HepG2 (cell line): ENCODE measurements at regions not wholly inside any gene's neighbourhood (a gene's known extent, or its start where the extent isn't known, plus 50 kb on each side); places are given as distances from the start of the nearest gene placed in this dataset.

Experiments
- ATAC-seq: fragments of 200-7000 bp; cut with Tn5 transposase; 3 replicates; pipeline ENCODE4 v1.9.1; 2020; ENCODE audit warnings: mild to moderate bottlenecking, moderate library complexity
- BruUV-seq: library from RNA; stranded (reverse); fragments of 400-500 nt; replicated peaks from 2 replicates; lab custom pipeline; 2021; lab: Mats Ljungman, UMichigan
- CTCF ChIA-PET: fragments of 300-600 bp; formaldehyde crosslinking; extraction: SDS; loops from one replicate; lab custom pipeline; 2021; ENCODE audit warnings: low total read pairs, inconsistent platforms, low intra/inter-chr PET ratio; lab: Yijun Ruan, JAX
- POLR2A ChIA-PET: fragments of 350-600 bp; sonication (Branson Sonifier 250); formaldehyde crosslinking; loops from one replicate; lab custom pipeline; 2020; ENCODE audit warnings: antibody characterized with exemption, inconsistent platforms; lab: Yijun Ruan, JAX
- DNase-seq: peaks from one replicate; pipeline ENCODE4 v3.0.0-alpha.2; 2015; ENCODE audit warnings: low spot score
- FAIRE-seq: peaks from 3 replicates; lab custom pipeline; 2011; peaks lifted over from hg19 to GRCh38; lab: Jason Lieb, UNC
- H2AFZ ChIP-seq: one replicate; pipeline ENCODE4 v1.6.1; 2011; ENCODE audit warnings: low read length, inconsistent platforms
- H3K27ac ChIP-seq: fragments of 300-600 bp; 3 replicates; pipeline ENCODE4 v1.8.0; 2011; ENCODE audit warnings: mixed run types, mild to moderate bottlenecking, mixed read lengths, low read length, inconsistent platforms; ENCODE audit not compliant: insufficient read depth; ENCODE audit errors: extremely low read length
- H3K27me3 ChIP-seq, 2 experiments: fragments of 200-600 bp in 1 of 2; 2 replicates in 1 of 2; 3 replicates in 1 of 2; pipeline versions ENCODE4 v1.6.0 to v1.8.0; 2011; ENCODE audit warnings: low read length in 2 of 2, mild to moderate bottlenecking in 2 of 2, moderate library complexity in 2 of 2, inconsistent platforms in 1 of 2; ENCODE audit not compliant: insufficient read depth in 2 of 2, control insufficient read depth in 1 of 2
- H3K36me3 ChIP-seq, 2 experiments: fragments of 200-600 bp in 1 of 2; replicated peaks in 1 of 2; 2 replicates in 1 of 2; 3 replicates in 1 of 2; pipeline versions ENCODE4 v1.5.1 to v1.8.0; 2011; ENCODE audit warnings: low read length in 2 of 2, inconsistent platforms in 1 of 2; ENCODE audit not compliant: insufficient read depth in 2 of 2, control insufficient read depth in 1 of 2
- H3K4me1 ChIP-seq: 2 replicates; pipeline ENCODE4 v1.5.1; 2012; ENCODE audit warnings: low read length, inconsistent platforms; ENCODE audit not compliant: insufficient read depth
- H3K4me2 ChIP-seq: 2 replicates; pipeline ENCODE4 v1.6.0; 2011; ENCODE audit warnings: low read depth, low read length, inconsistent platforms
- H3K4me3 ChIP-seq, 3 experiments: fragments of 200-600 bp in 1 of 3; sonication (generic), shearing (Covaris generic) in 1 of 3; replicated peaks in 1 of 3; 2 replicates each; pipeline ENCODE4 v1.5.1; 2011 to 2016; ENCODE audit warnings: low read length in 3 of 3, inconsistent platforms in 2 of 3, low read depth in 2 of 3, mild to moderate bottlenecking in 2 of 3, control low read depth in 1 of 3, mixed read lengths in 1 of 3; ENCODE audit not compliant: insufficient read depth in 1 of 3
- H3K79me2 ChIP-seq: one replicate; pipeline ENCODE4 v1.6.1; 2011; ENCODE audit warnings: low read length, inconsistent platforms; ENCODE audit not compliant: insufficient read depth
- H3K9ac ChIP-seq: 2 replicates; pipeline ENCODE4 v1.6.0; 2011; ENCODE audit warnings: mild to moderate bottlenecking, low read depth, low read length, inconsistent platforms; ENCODE audit not compliant: insufficient read depth
- H3K9me3 ChIP-seq: 2 replicates; pipeline ENCODE4 v1.5.1; 2012; ENCODE audit warnings: mild to moderate bottlenecking, low read length
- H4K20me1 ChIP-seq: 2 replicates; pipeline ENCODE4 v1.6.0; 2011; ENCODE audit warnings: inconsistent platforms, mild to moderate bottlenecking, low read length, moderate library complexity; ENCODE audit not compliant: insufficient read depth
- FOSL2 ChIP-seq: sonication (generic); formaldehyde crosslinking; IDR thresholded peaks from 2 replicates; pipeline ENCODE4 v1.4.0; 2020; ENCODE audit warnings: missing genetic modification reagents
- RELA ChIP-seq: sonication (generic); formaldehyde crosslinking; IDR thresholded peaks from 2 replicates; pipeline ENCODE4 v1.4.0; 2020; ENCODE audit warnings: missing genetic modification reagents
- SKIL ChIP-seq: sonication (generic); formaldehyde crosslinking; IDR thresholded peaks from 2 replicates; pipeline ENCODE4 v1.8.0; 2022; ENCODE audit warnings: missing genetic modification reagents, mild to moderate bottlenecking, moderate library complexity, borderline replicate concordance
- TFAP4 ChIP-seq: sonication (generic); IDR thresholded peaks from 2 replicates; pipeline ENCODE4 v1.6.1; 2016; ENCODE audit warnings: low read depth, borderline replicate concordance
- YY1 ChIP-seq: IDR thresholded peaks from 2 replicates; pipeline ENCODE4 v1.6.1; 2011; ENCODE audit warnings: low read length, low read depth, moderate library complexity, mild to moderate bottlenecking; ENCODE audit not compliant: insufficient read depth, insufficient replicate concordance
- ZFP36L1 ChIP-seq: sonication (generic); formaldehyde crosslinking; IDR thresholded peaks from 2 replicates; pipeline ENCODE4 v1.8.0; 2022; ENCODE audit warnings: mild to moderate bottlenecking, missing genetic modification reagents, moderate library complexity
- ZNF326 ChIP-seq: sonication (generic); formaldehyde crosslinking; IDR thresholded peaks from 2 replicates; pipeline ENCODE4 v1.4.0; 2020; ENCODE audit warnings: missing genetic modification reagents, borderline replicate concordance
- ZNF431 ChIP-seq: sonication (generic); formaldehyde crosslinking; IDR thresholded peaks from 2 replicates; pipeline ENCODE4 v1.9.0; 2022; ENCODE audit warnings: missing genetic modification reagents, low read depth, mild to moderate bottlenecking, borderline replicate concordance
- ZNF781 ChIP-seq: sonication (generic); formaldehyde crosslinking; IDR thresholded peaks from 2 replicates; pipeline ENCODE4 v1.5.1; 2020; ENCODE audit warnings: borderline replicate concordance, mild to moderate bottlenecking, missing genetic modification reagents; ENCODE audit errors: not compliant biosample characterization
- WGBS: methylation state at CpG from one replicate; pipeline ENCODE4 v1.1.6; 2017; ENCODE audit warnings: low lambda C conversion rate; 5-methylcytosine and 5-hydroxymethylcytosine counted together
- in situ Hi-C: cut with HindIII; loops from 2 replicates; pipeline ENCODE4 v1.10.0; 2017; ENCODE audit warnings: low pct_unique_long_range_greater_than_20kb; ENCODE audit not compliant: extremely low pct_ligation_motif_present
- intact Hi-C: fragments of 100-400 bp; cut with micrococcal nuclease; formaldehyde crosslinking; loops from one replicate; pipeline ENCODE4 v1.10.0; 2022; ENCODE audit not compliant: unreplicated experiment
- TF ChIP-seq, protein P1 (sequence below): sonication (generic); formaldehyde crosslinking; IDR thresholded peaks from 2 replicates; pipeline ENCODE4 v1.5.0; 2020; ENCODE audit warnings: missing genetic modification reagents, mild to moderate bottlenecking, borderline replicate concordance

DNA sequence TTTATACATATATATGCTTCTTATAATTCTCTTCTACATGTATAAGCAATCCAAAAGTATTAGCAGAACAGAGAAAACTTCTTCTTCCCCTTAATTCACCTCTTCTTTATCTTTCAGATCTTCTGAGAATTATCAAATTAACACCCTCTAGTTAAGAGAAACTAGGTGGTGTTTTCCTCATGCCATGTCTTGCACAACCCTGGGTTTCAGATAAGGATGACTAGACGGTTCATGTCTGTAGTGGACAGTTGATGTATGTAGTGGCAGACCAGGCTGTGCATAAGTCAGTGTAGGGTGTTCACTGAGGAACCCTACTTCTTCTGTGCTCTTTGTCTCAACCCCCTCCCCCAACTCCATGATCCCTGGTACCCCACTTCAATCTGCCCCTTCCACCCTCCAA lies 187.3 kb downstream of the SAMD5 start:
- BruUV-seq: no TSS peak
- Histone ChIP-seq H3K27me3 (no peaks in the 10 kb centered on the region), H3K27ac (no peak overlapping the region), H4K20me1 (no peaks in the 10 kb centered on the region), H3K36me3 (no peaks in the 10 kb centered on the region), H3K4me3 (no peak overlapping the region), H3K4me2 (no peak overlapping the region), H3K9ac (no peak overlapping the region), H2AFZ (no peak overlapping the region), H3K4me1 (no peaks in the 10 kb centered on the region), H3K9me3 (no peaks in the 10 kb centered on the region), H3K79me2 (no peaks in the 10 kb centered on the region)
- in situ Hi-C loops: no loop called here
- WGBS: 44% methylated on average over 1 of the region's 1 CpG
- CTCF ChIA-PET: no interaction called here
- DNase-seq: no peak
- no peak for FAIRE-seq
- intact Hi-C loops: no loop called here
- no peak for ATAC-seq
- POLR2A ChIA-PET: no interaction called here
- TF ChIP-seq, protein P1, sequence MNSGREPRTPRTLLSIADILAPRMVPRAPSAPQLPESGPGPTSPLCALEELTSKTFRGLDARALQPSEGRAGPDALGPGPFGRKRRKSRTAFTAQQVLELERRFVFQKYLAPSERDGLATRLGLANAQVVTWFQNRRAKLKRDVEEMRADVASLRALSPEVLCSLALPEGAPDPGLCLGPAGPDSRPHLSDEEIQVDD (CRISPR knock-in tag): no peak
- TF ChIP-seq FOSL2 (CRISPR knock-in tag) (no peak), TFAP4 (no peak), ZFP36L1 (CRISPR knock-in tag) (no peak), RELA (CRISPR knock-in tag) (no peak), ZNF781 (CRISPR knock-in tag) (no peak), SKIL (CRISPR knock-in tag) (no peak), YY1 (no peak), ZNF326 (CRISPR knock-in tag) (no peak), ZNF431 (CRISPR knock-in tag) (no peak)
